H9 (cell line): ENCODE measurements at regions not wholly inside any gene's neighbourhood (a gene's known extent, or its start where the extent isn't known, plus 50 kb on each side); places are given as distances from the start of the nearest gene placed in this dataset.

Experiments used
- DNase-seq: peaks from one replicate; pipeline ENCODE4 v3.0.0-alpha.2; 2017
- H2AFZ ChIP-seq: one replicate; pipeline ENCODE4 v1.6.1; 2013; ENCODE audit warnings: mild to moderate bottlenecking, low read length, control low read depth, moderate library complexity
- H2AK5ac ChIP-seq: 2 replicates; pipeline ENCODE4 v1.6.1; 2013; ENCODE audit warnings: low read length, control low read depth, mixed read lengths; ENCODE audit not compliant: insufficient read length
- H2BK120ac ChIP-seq: one replicate; pipeline ENCODE4 v1.6.1; 2013; ENCODE audit warnings: low read depth, mild to moderate bottlenecking, low read length, control low read depth, inconsistent platforms; ENCODE audit not compliant: poor library complexity, severe bottlenecking
- H2BK12ac ChIP-seq: 2 replicates; pipeline ENCODE4 v1.6.1; 2013; ENCODE audit warnings: low read length, control low read depth, mixed read lengths, low read depth; ENCODE audit not compliant: insufficient read length
- H2BK15ac ChIP-seq: 2 replicates; pipeline ENCODE4 v1.6.1; 2013; ENCODE audit warnings: low read depth, low read length, control low read depth
- H2BK20ac ChIP-seq: one replicate; pipeline ENCODE4 v1.6.1; 2013; ENCODE audit warnings: low read depth, mild to moderate bottlenecking, low read length, control low read depth, inconsistent platforms; ENCODE audit not compliant: poor library complexity, severe bottlenecking
- H2BK5ac ChIP-seq: 2 replicates; pipeline ENCODE4 v1.6.1; 2013; ENCODE audit warnings: low read length, control low read depth, mixed read lengths; ENCODE audit not compliant: insufficient read length
- H3K14ac ChIP-seq: 2 replicates; pipeline ENCODE4 v1.6.1; 2013; ENCODE audit warnings: low read length, control low read depth; ENCODE audit not compliant: insufficient read depth
- H3K18ac ChIP-seq: 2 replicates; pipeline ENCODE4 v1.6.1; 2013; ENCODE audit warnings: low read depth, mild to moderate bottlenecking, mixed read lengths, low read length, control low read depth; ENCODE audit not compliant: insufficient read length
- H3K23ac ChIP-seq: 2 replicates; pipeline ENCODE4 v1.6.1; 2013; ENCODE audit warnings: low read length, control low read depth, mixed read lengths, low read depth; ENCODE audit not compliant: insufficient read length
- H3K23me2 ChIP-seq: 2 replicates; pipeline ENCODE4 v1.6.1; 2013; ENCODE audit warnings: low read depth, mild to moderate bottlenecking, mixed read lengths, low read length, control low read depth; ENCODE audit not compliant: insufficient read length, poor library complexity, severe bottlenecking
- H3K27ac ChIP-seq: 2 replicates; pipeline ENCODE4 v1.5.1; 2013; ENCODE audit warnings: low read length, control low read depth, mixed read lengths, low read depth; ENCODE audit not compliant: insufficient read length
- H3K27me3 ChIP-seq: 2 replicates; pipeline ENCODE4 v1.6.1; 2013; ENCODE audit warnings: low read length, control low read depth, inconsistent platforms; ENCODE audit not compliant: insufficient read depth
- H3K4ac ChIP-seq: 2 replicates; pipeline ENCODE4 v1.6.1; 2013; ENCODE audit warnings: low read depth, mild to moderate bottlenecking, control low read depth, inconsistent platforms, low read length, moderate library complexity
- H3K4me1 ChIP-seq: 2 replicates; pipeline ENCODE4 v1.6.1; 2013; ENCODE audit warnings: low read length, control low read depth, inconsistent platforms; ENCODE audit not compliant: insufficient read depth
- H3K4me2 ChIP-seq: 2 replicates; pipeline ENCODE4 v1.6.1; 2013; ENCODE audit warnings: low read length, control low read depth, mixed read lengths; ENCODE audit not compliant: insufficient read length, insufficient read depth
- H3K56ac ChIP-seq: 2 replicates; pipeline ENCODE4 v1.6.1; 2013; ENCODE audit warnings: low read depth, mild to moderate bottlenecking, mixed read lengths, low read length, control low read depth; ENCODE audit not compliant: insufficient read length
- H3K79me1 ChIP-seq: 2 replicates; pipeline ENCODE4 v1.6.1; 2013; ENCODE audit warnings: low read depth, mild to moderate bottlenecking, moderate library complexity, low read length, control low read depth, inconsistent platforms; ENCODE audit not compliant: insufficient read depth, poor library complexity, severe bottlenecking
- H3K79me2 ChIP-seq: 2 replicates; pipeline ENCODE4 v1.6.1; 2013; ENCODE audit warnings: low read length, control low read depth, inconsistent platforms; ENCODE audit not compliant: insufficient read depth
- H3K9ac ChIP-seq: 2 replicates; pipeline ENCODE4 v1.6.1; 2013; ENCODE audit warnings: low read length, control low read depth, mixed read lengths; ENCODE audit not compliant: insufficient read length; ENCODE audit errors: extremely low read depth
- H3K9me3 ChIP-seq: one replicate; pipeline ENCODE4 v1.6.1; 2013; ENCODE audit warnings: low read depth, low read length, inconsistent platforms; ENCODE audit not compliant: control insufficient read depth
- H3T11ph ChIP-seq: one replicate; pipeline ENCODE4 v1.6.1; 2013; ENCODE audit warnings: mild to moderate bottlenecking, low read length, control low read depth, inconsistent platforms
- H4K20me1 ChIP-seq: one replicate; pipeline ENCODE4 v1.6.1; 2013; ENCODE audit not compliant: control insufficient read depth, insufficient read length, insufficient read depth
- H4K5ac ChIP-seq: 2 replicates; pipeline ENCODE4 v1.6.1; 2013; ENCODE audit warnings: low read depth, mild to moderate bottlenecking, mixed read lengths, low read length, control low read depth; ENCODE audit not compliant: insufficient read length
- H4K8ac ChIP-seq: replicated peaks from 2 replicates; pipeline ENCODE4 v1.6.1; 2013; ENCODE audit warnings: low read length, control low read depth, mixed read lengths, low read depth; ENCODE audit not compliant: insufficient read length
- H4K91ac ChIP-seq: 2 replicates; pipeline ENCODE4 v1.6.1; 2013; ENCODE audit warnings: low read depth, mild to moderate bottlenecking, moderate library complexity, mixed read lengths, low read length, control low read depth; ENCODE audit not compliant: insufficient read length
- H3K27ac Mint-ChIP-seq, 3 experiments: 2 replicates in 2 of 3; 3 replicates in 1 of 3; pipeline ENCODE4 v1.8.0; 2020 to 2021; ENCODE audit warnings: mixed read lengths in 3 of 3, mild to moderate bottlenecking in 1 of 3, moderate library complexity in 1 of 3
- H3K27me3 Mint-ChIP-seq: 2 replicates; pipeline ENCODE4 v1.8.0; 2021; ENCODE audit warnings: low read depth, mild to moderate bottlenecking, moderate library complexity, mixed read lengths
- H3K36me3 Mint-ChIP-seq, 3 experiments: 2 replicates in 2 of 3; 3 replicates in 1 of 3; pipeline ENCODE4 v1.8.0; 2020 to 2021; ENCODE audit warnings: low read depth in 3 of 3, mixed read lengths in 3 of 3; ENCODE audit not compliant: insufficient read depth in 1 of 3
- H3K4me1 Mint-ChIP-seq, 2 experiments: 2 replicates each; pipeline ENCODE4 v1.8.0; 2020; ENCODE audit warnings: mixed read lengths in 2 of 2
- H3K4me3 Mint-ChIP-seq, 2 experiments: 2 replicates in 1 of 2; 3 replicates in 1 of 2; pipeline ENCODE4 v1.8.0; 2020 to 2021; ENCODE audit warnings: mild to moderate bottlenecking in 2 of 2, mixed read lengths in 2 of 2, moderate library complexity in 1 of 2
- H3K9me3 Mint-ChIP-seq, 2 experiments: 2 replicates in 1 of 2; 3 replicates in 1 of 2; pipeline ENCODE4 v1.8.0; 2020; ENCODE audit warnings: mild to moderate bottlenecking in 2 of 2, mixed read lengths in 2 of 2, moderate library complexity in 1 of 2
- WGBS: extraction: QIAGEN DNeasy Blood & Tissue Kit; methylation state at CpG from one replicate; pipeline ENCODE4 v1.1.7; 2013; ENCODE audit warnings: missing lambda C conversion rate, low lambda C conversion rate, mixed read lengths; ENCODE audit not compliant: insufficient read length; ENCODE audit errors: extremely low coverage; 5-methylcytosine and 5-hydroxymethylcytosine counted together
- TF ChIP-seq, protein P1 (sequence below): fragments of 200-600 bp; sonication (generic); conservative IDR thresholded peaks from 3 replicates; pipeline ENCODE4 v1.8.0; 2021; ENCODE audit warnings: antibody characterized with exemption, mild to moderate bottlenecking

DNA sequence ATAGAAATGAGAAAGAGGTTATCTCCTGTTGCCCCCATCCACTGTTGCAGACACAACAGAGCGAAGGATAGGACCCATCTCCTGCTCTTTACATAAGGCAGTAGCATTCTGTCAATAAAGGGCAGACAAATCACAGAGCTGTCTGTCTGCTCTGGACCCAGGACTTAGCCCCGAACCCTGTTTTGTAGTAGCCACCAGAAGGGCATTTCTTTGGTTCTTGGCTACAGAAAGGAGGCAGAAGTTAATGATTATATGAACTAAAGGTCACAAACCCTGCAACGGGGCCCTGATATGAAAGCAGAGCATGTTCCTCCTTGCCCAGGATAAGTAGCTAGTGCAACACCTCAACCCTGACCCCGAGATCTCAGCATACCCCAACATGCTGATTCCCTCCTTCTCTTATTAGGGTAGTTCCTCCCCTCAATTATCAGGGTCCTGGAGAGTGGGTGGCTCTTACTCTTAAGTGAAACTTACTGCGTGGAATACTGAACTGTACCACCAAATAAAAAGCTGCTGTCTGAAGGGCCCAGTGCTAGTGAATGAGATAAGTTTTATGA is 680.4 kb upstream of the SPRY2 start:
- Histone ChIP-seq H3K27ac (no peak overlapping the region), H3K56ac (no peak overlapping the region), H4K5ac (no peak overlapping the region), H3K9ac (no peak overlapping the region), H3K9me3 (no peaks in the 10 kb centered on the region), H3K79me1 (no peaks in the 10 kb centered on the region), H2BK5ac (no peak overlapping the region), H3K4ac (no peak overlapping the region), H3T11ph (no peak overlapping the region), H2AK5ac (no peak overlapping the region), H2BK12ac (no peak overlapping the region), H3K79me2 (no peaks in the 10 kb centered on the region), H3K23me2 (no peaks in the 10 kb centered on the region), H3K27me3 (no peaks in the 10 kb centered on the region), H2BK120ac (no peak overlapping the region), H2BK15ac (no peak overlapping the region), H4K91ac (no peak overlapping the region), H3K23ac (no peak overlapping the region), H4K8ac (no peak overlapping the region), H3K18ac (no peak overlapping the region), H2AFZ (no peak overlapping the region), H4K20me1 (no peaks in the 10 kb centered on the region), H3K14ac (no peak overlapping the region), H3K4me1 (no peaks in the 10 kb centered on the region), H2BK20ac (no peak overlapping the region), H3K4me2 (no peak overlapping the region)
- Mint-ChIP-seq H3K4me3 (no peak overlapping the region), H3K27ac (no peak overlapping the region), H3K9me3 (peaks cover 2 to 3% of the 10 kb centered on the region in 2 experiments; a peak in 3 of 5 replicates), H3K27me3 (no peaks in the 10 kb centered on the region), H3K4me1 (no peaks in the 10 kb centered on the region), H3K36me3 (peaks cover 0 to 6% (median 0%) of the 10 kb centered on the region in 3 experiments; a peak in 2 of 7 replicates)
- WGBS = no CpG with 5 or more reads among the region's 5 CpGs
- no peak for DNase-seq
- TF ChIP-seq, protein P1, sequence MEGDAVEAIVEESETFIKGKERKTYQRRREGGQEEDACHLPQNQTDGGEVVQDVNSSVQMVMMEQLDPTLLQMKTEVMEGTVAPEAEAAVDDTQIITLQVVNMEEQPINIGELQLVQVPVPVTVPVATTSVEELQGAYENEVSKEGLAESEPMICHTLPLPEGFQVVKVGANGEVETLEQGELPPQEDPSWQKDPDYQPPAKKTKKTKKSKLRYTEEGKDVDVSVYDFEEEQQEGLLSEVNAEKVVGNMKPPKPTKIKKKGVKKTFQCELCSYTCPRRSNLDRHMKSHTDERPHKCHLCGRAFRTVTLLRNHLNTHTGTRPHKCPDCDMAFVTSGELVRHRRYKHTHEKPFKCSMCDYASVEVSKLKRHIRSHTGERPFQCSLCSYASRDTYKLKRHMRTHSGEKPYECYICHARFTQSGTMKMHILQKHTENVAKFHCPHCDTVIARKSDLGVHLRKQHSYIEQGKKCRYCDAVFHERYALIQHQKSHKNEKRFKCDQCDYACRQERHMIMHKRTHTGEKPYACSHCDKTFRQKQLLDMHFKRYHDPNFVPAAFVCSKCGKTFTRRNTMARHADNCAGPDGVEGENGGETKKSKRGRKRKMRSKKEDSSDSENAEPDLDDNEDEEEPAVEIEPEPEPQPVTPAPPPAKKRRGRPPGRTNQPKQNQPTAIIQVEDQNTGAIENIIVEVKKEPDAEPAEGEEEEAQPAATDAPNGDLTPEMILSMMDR = no peak
